GM06990 (cell line): ENCODE measurements at regions not wholly inside any gene's neighbourhood (a gene's known extent, or its start where the extent isn't known, plus 50 kb on each side); places are given as distances from the start of the nearest gene placed in this dataset.

Experiments
- DNase-seq: peaks from one replicate; pipeline ENCODE4 v3.0.0-alpha.2; 2011; ENCODE audit not compliant: insufficient read length; ENCODE audit errors: extremely low read depth
- H3K27me3 ChIP-seq: replicated peaks from 2 replicates; pipeline ENCODE4 v1.6.0; 2011; ENCODE audit warnings: low read length; ENCODE audit not compliant: control insufficient read depth, insufficient read depth
- H3K36me3 ChIP-seq: 2 replicates; pipeline ENCODE4 v1.5.1; 2011; ENCODE audit warnings: low read length; ENCODE audit not compliant: control insufficient read depth, insufficient read depth
- H3K4me3 ChIP-seq: replicated peaks from 2 replicates; pipeline ENCODE4 v1.5.1; 2011; ENCODE audit warnings: low read depth, mild to moderate bottlenecking, control low read depth, low read length
- TF ChIP-seq, protein P1 (sequence below): IDR thresholded peaks from 2 replicates; pipeline ENCODE4 v1.5.1; 2011; ENCODE audit warnings: low read length, control low read depth, mild to moderate bottlenecking, inconsistent platforms; ENCODE audit not compliant: insufficient read depth, poor library complexity, severe bottlenecking

DNA sequence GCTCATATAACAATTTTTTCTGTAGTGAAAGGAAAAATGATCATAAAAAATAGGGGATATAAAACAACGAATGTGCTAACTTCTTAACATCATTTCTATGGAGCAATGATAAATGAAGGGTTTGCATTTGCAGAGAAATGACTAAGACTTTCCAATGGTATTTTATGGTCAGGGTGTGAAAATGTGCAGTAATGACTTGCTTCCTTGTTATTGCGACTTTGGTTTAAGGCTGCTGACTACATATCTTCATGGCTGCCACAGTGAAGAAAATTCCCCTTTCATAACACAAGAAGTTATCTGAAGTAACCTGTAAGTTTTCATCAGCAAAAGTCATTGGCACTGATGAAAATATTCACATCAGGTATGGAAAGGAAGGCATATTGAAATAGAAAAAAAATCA lies 166.1 kb upstream of the NRG3 start:
- TF ChIP-seq, protein P1, sequence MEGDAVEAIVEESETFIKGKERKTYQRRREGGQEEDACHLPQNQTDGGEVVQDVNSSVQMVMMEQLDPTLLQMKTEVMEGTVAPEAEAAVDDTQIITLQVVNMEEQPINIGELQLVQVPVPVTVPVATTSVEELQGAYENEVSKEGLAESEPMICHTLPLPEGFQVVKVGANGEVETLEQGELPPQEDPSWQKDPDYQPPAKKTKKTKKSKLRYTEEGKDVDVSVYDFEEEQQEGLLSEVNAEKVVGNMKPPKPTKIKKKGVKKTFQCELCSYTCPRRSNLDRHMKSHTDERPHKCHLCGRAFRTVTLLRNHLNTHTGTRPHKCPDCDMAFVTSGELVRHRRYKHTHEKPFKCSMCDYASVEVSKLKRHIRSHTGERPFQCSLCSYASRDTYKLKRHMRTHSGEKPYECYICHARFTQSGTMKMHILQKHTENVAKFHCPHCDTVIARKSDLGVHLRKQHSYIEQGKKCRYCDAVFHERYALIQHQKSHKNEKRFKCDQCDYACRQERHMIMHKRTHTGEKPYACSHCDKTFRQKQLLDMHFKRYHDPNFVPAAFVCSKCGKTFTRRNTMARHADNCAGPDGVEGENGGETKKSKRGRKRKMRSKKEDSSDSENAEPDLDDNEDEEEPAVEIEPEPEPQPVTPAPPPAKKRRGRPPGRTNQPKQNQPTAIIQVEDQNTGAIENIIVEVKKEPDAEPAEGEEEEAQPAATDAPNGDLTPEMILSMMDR: no peak
- no peaks in the 10 kb centered on the region for H3K36me3 ChIP-seq
- no peak for DNase-seq
- no peak overlapping the region for H3K4me3 ChIP-seq
- no peaks in the 10 kb centered on the region for H3K27me3 ChIP-seq

DNA sequence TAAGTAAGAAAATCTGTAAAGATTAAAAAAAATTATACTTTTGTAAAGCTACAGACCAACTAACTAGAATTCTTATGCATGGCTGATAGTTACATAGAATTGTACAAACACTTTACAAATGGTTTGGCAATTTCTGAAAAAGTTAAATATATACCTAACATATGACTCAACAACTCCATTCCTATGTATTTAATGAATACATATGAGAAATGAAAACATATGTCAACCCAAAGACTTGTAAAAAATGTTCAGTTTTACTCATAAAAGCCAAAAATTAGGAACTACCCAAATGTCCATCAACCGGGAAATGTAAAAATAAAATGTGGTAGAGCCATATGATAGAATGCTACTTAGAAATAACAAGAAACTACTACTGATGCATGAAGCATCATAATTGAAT lies 152.6 kb upstream of the NRG3 start:
- H3K4me3 ChIP-seq: no peak overlapping the region
- H3K27me3 ChIP-seq: no peaks in the 10 kb centered on the region
- TF ChIP-seq, protein P1: no peak
- no peaks in the 10 kb centered on the region for H3K36me3 ChIP-seq
- DNase-seq: no peak

DNA sequence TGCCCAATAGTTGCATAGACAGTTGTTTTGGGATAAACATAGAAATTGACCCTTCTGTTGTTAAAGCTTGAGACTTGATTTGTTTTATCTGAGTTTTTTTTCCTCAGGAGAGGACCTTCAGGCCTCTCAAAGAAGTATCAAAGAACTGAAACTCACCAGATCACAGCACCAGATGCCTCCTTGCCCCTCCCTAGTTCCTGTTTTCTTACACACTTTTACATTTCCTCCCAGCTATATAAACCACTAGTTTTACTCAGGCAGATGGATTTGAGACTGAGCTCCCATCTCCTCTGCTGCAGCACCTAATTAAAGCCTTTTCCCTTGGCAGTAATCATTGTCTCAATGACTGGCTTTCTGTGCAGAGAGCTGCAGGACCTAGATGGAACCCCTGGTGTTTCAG lies 150.6 kb upstream of the NRG3 start:
- H3K4me3 ChIP-seq: no peak overlapping the region
- DNase-seq: no peak
- H3K27me3 ChIP-seq: no peaks in the 10 kb centered on the region
- TF ChIP-seq, protein P1: no peak
- H3K36me3 ChIP-seq: no peaks in the 10 kb centered on the region

DNA sequence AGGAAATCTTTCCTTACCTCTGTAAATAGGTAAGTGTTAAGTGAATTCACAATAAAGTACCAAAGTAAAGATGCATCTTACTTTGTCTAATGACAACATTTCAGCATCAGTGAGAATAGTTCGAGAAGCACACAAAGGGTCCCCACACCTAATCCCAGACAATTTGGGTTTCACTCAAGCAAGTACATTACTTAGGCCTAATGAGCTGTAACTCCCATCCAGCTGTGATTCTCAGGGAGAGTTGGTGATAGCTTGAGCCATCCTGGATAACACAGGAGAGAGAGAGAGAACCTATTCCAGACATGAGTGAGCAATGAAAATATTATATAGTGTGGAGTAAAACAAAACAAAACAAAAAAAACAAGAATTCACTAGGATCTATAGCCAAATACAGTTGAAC lies 149.1 kb upstream of the NRG3 start:
- Histone ChIP-seq H3K36me3 (no peaks in the 10 kb centered on the region), H3K4me3 (no peak overlapping the region), H3K27me3 (no peaks in the 10 kb centered on the region)
- TF ChIP-seq, protein P1: no peak
- DNase-seq: no peak

DNA sequence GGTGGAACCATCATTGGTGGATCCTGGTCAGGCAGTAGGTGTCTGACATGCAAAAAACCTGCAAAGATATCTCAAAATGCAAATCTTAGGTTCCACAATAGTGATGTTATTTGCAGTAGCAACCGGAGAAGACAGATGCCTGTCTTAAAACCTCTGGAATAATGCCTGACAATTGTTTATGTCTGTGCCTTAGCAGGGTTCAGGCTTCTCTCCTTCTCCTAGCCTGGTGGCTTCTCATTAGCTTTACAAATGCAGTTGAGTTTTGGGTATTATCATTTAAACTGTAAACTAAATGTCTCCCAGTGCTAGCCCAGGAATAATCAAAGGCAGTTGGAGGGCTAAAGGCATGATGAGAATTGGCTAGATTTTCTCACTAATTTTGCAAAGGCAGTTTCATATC lies 146.3 kb upstream of the NRG3 start:
- TF ChIP-seq, protein P1: no peak
- DNase-seq: no peak
- no peaks in the 10 kb centered on the region for H3K27me3 ChIP-seq
- no peaks in the 10 kb centered on the region for H3K36me3 ChIP-seq
- no peak overlapping the region for H3K4me3 ChIP-seq

DNA sequence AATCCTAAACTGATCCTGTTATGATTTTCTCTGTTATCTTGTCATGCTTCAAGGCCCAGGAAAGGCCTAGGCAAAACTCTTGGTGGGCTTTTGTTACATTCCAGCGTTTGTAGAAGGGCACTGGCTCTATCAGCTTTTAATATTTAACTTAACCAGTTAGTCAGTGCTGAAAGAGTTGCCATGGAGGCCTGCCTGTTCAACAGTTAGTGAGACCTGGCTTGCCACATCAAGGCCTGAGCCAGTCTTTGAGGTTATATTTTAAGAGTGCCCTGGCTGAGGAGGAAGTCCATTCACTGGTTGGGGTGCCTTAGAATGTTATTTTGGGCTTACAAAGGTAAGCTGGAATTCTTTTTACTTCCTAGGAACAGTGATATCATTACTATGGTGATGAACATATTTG lies 144.1 kb upstream of the NRG3 start:
- no peak overlapping the region for H3K4me3 ChIP-seq
- H3K27me3 ChIP-seq: no peaks in the 10 kb centered on the region
- DNase-seq: no peak
- H3K36me3 ChIP-seq: no peaks in the 10 kb centered on the region
- TF ChIP-seq, protein P1: no peak
